Activated T-cell treated with anti-CD3 and anti-CD28 coated beads for 1 hour (primary cell): ENCODE measurements at regions not wholly inside any gene's neighbourhood (a gene's known extent, or its start where the extent isn't known, plus 50 kb on each side); places are given as distances from the start of the nearest gene placed in this dataset.

ENCODE experiments used
- DNase-seq: peaks from one replicate; pipeline ENCODE4 v3.0.0-alpha.2; 2020; ENCODE audit warnings: low read depth

- no peak for DNase-seq
These were observed 305.8 kb upstream of the ZP4 start for GRCh38 chr1:238196516-238196915.

- DNase-seq = no peak
These were observed 300.4 kb upstream of the ZP4 start for GRCh38 chr1:238191170-238191569.

- no peak for DNase-seq
These were observed 296.8 kb upstream of the ZP4 start for GRCh38 chr1:238187575-238187949.

GRCh38 chr1:238186887-238187574 lies 296.3 kb upstream of the ZP4 start:
- DNase-seq = no peak

GRCh38 chr1:238177960-238178645 lies 287.4 kb upstream of the ZP4 start:
- no peak for DNase-seq

- DNase-seq = no peak
These were observed 286.6 kb upstream of the ZP4 start for GRCh38 chr1:238177351-238177750.

- DNase-seq = no peak
These were observed 285.7 kb upstream of the ZP4 start for GRCh38 chr1:238176441-238176840.

GRCh38 chr1:238171985-238172384 lies 281.3 kb upstream of the ZP4 start:
- no peak for DNase-seq

- DNase-seq = no peak
These were observed 271.2 kb upstream of the ZP4 start for GRCh38 chr1:238161955-238162354.

- no peak for DNase-seq
These were observed 263.2 kb upstream of the ZP4 start for GRCh38 chr1:238153939-238154338.

- no peak for DNase-seq
These were observed 262.5 kb upstream of the ZP4 start for GRCh38 chr1:238153253-238153652.

- no peak for DNase-seq
These were observed 261.4 kb upstream of the ZP4 start for GRCh38 chr1:238152119-238152518.

- no peak for DNase-seq
These were observed 252.3 kb upstream of the ZP4 start for GRCh38 chr1:238143038-238143437.

- no peak for DNase-seq
These were observed 250.6 kb upstream of the ZP4 start for GRCh38 chr1:238141353-238141752.

GRCh38 chr1:238139713-238140112 lies 249.0 kb upstream of the ZP4 start:
- DNase-seq = no peak

GRCh38 chr1:238138059-238138626 lies 247.4 kb upstream of the ZP4 start:
- DNase-seq = no peak

- no peak for DNase-seq
These were observed 245.3 kb upstream of the ZP4 start for GRCh38 chr1:238135708-238136664.

GRCh38 chr1:238129677-238130076 lies 239.0 kb upstream of the ZP4 start:
- DNase-seq = no peak

GRCh38 chr1:238123201-238123600 lies 232.5 kb upstream of the ZP4 start:
- DNase-seq = no peak

- no peak for DNase-seq
These were observed 229.1 kb upstream of the ZP4 start for GRCh38 chr1:238119861-238120260.

- DNase-seq = no peak
These were observed 228.3 kb upstream of the ZP4 start for GRCh38 chr1:238119060-238119459.

- no peak for DNase-seq
These were observed 225.1 kb upstream of the ZP4 start for GRCh38 chr1:238115852-238116251.
